ENCODE measurements at regions not wholly inside any gene's neighbourhood (a gene's known extent, or its start where the extent isn't known, plus 50 kb on each side); places are given as distances from the start of the nearest gene placed in this dataset.
"Not testable (repeated sequence)": the region's sequence is repeated elsewhere in the genome, so short reads cannot be mapped to it uniquely, and the experiment has no call there.

DNA sequence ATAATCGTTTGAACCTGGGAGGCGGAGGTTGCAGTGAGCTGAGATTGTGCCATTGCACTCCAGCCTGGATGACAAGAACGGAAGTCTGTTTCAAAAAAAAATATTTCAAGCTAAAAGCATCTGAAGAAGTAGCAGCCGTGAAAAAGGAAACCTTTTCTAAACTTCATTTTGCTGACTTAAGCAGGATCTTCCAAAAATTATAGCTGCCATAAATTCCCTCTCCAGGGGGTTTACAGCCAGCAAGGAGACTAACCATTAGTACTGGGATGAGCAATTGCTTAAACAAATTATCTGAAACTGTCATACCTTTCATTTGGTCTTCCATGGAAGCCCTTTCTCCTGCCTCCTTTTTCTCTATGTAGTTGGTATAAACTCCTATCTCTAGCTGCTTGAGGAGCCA, 69.9 kb upstream of the TSC22D1 start:
- Mint-ChIP-seq H3K36me3 (no peaks in the 10 kb centered on the region), H3K27ac (no peak overlapping the region), H3K4me3 (no peak overlapping the region), H3K27me3 (peaks cover 1% of the 10 kb centered on the region), H3K4me1 (peaks cover 3% of the 10 kb centered on the region), H3K9me3 (no peaks in the 10 kb centered on the region)

DNA sequence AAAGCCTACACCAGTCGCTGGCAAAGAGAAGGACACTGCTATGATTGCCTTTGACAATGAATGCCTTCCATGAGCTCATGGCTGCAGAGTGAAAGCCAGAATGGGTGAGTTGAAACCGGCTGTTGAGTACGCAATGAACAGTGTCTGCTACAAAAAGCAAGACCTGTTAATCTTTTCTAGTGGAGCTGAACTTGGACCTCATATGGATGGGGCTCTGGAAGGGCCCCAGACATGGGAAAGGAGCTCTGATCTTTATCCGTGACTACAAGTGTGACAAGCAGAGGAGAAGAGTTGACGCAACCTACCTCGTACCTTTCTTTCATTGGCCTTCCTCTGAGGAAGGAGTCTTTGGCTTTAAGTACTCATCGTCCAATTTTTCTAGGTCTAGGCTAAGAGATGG, 67.1 kb upstream of the TSC22D1 start:
- H3K27me3 Mint-ChIP-seq, result peaks cover 1% of the 10 kb centered on the region
- no peak overlapping the region for H3K4me3 Mint-ChIP-seq
- no peaks in the 10 kb centered on the region for H3K9me3 Mint-ChIP-seq
- H3K4me1 Mint-ChIP-seq, result no peaks in the 10 kb centered on the region
- no peak overlapping the region for H3K27ac Mint-ChIP-seq
- H3K36me3 Mint-ChIP-seq, result no peaks in the 10 kb centered on the region

DNA sequence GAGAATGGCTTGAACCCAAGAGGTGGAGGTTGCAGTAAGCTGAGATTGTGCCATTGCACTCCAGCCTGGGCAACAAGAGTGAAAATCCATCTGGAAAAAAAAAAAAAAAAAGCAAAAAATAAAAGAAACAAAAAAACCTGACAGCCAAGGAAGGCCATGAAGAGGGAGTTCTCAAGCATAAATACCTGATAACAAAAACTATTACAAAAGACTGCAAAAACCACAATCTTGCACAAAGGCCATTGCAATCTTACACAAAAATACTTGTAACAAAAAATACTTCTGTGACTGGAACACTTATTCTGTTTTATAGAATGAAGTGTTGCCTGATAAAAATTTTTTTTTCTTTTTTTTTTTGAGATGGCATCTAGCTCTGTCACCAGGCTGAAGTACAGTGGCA, 61.5 kb upstream of the TSC22D1 start:
- Mint-ChIP-seq H3K27me3 (no peaks in the 10 kb centered on the region), H3K4me3 (no peak overlapping the region), H3K27ac (no peak overlapping the region)

DNA sequence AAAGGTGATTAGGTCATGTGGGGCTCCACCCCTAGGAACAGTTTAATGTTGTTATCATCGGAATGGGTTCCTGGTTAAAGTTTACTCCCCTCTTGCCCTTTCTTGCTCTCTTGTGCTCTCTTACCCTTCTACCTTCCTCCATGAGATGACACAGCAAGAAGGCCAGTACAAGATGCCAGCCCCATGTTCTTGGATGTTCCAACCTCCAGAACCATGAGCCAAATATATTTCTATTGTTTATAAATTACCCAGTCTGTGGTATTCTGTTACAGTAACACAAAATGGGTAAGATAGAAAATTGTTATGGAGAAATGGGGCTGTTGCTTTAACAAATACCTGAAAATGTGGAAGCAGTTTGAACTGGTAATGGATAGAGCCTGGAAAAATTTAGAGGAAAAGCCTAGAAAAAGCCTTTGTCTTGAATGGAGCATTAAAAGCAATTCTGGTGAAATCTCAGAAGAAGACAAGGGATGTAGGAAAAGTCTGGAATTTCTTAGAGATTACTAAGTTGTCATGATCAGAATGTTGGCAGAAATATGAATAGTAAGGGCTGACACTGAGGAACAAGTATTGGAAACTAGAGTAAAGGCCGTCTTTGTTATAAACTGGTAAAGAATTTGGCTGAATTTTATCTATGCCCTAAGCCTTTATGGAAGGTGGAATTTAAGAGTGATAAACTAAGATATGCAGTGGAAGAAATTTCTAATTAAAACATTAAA, 53.5 kb upstream of the TSC22D1 start:
- no peak overlapping the region for H3K27ac Mint-ChIP-seq
- no peaks in the 10 kb centered on the region for H3K9me3 Mint-ChIP-seq
- peaks cover 10% of the 10 kb centered on the region for H3K27me3 Mint-ChIP-seq
- no peak overlapping the region for H3K4me3 Mint-ChIP-seq
- H3K4me1 Mint-ChIP-seq, result no peaks in the 10 kb centered on the region
- no peaks in the 10 kb centered on the region for H3K36me3 Mint-ChIP-seq

More for the DNA sequence above, 61.5 kb upstream of the TSC22D1 start:
- no peaks in the 10 kb centered on the region for H3K9me3 Mint-ChIP-seq
- H3K36me3 Mint-ChIP-seq, result no peaks in the 10 kb centered on the region
- no peaks in the 10 kb centered on the region for H3K4me1 Mint-ChIP-seq

DNA sequence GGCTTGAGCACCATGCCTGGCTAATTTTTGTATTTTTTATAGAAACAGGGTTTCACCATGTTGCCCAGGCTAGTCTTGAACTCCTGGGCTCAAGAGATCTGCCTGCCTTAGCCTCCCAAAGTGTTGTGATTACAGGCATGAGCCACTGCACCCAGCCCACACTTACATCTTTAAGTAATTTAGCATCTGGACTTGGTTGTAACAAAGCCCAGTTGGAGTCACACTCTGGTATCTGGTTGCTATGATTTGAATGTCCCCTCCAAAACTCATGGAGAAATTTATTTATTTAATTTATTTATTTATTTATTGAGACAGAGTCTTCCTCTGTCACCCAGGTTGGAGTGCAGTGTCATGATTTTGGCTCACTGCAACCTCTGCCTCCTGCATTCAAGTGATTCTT, 52.7 kb upstream of the TSC22D1 start:
- not testable (repeated sequence) for H3K9me3 Mint-ChIP-seq, H3K27ac Mint-ChIP-seq, H3K4me3 Mint-ChIP-seq, H3K36me3 Mint-ChIP-seq, H3K4me1 Mint-ChIP-seq
- peaks cover 12% of the 10 kb centered on the region for H3K27me3 Mint-ChIP-seq

DNA sequence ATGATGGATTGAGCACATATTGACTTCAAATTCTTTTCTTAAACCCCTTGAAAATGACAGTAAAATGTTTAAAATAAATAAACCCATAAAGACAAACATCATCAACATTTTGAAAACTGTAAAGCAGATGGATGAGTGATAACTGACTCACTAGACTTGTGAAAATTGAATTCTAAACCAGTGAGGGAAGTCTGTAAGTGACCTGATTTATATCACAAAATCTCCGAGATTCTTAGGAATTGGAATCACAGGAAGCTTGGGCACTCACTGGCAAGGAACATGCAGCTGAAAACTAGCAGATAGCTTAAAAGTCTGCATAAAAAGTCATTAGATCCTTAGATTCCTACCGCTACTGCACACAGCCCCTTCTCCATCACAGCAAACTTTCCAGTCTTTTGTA, 51.3 kb upstream of the TSC22D1 start:
- Mint-ChIP-seq H3K27ac (no peak overlapping the region), H3K36me3 (no peaks in the 10 kb centered on the region), H3K27me3 (peaks cover 12% of the 10 kb centered on the region), H3K4me1 (no peaks in the 10 kb centered on the region), H3K4me3 (no peak overlapping the region), H3K9me3 (no peaks in the 10 kb centered on the region)

DNA sequence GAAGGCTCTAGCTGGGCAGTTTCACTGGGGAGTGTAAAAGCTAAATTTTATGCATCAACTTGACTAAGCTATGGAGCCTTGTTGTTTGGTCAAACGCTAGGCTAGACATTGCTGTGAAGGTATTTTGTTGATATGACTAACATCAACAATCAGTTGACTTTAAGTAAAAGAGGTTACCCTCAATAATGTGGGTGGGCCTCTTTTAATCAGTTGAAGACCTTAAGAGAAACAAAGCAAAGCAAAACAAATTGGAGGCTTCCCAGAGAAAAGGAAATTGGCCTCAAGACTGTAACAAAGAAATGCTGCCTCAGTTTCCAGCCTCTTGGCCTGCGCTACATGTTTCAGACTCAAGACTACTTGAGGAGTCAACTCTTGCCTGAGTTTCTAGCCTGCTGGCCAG, 50.0 kb upstream of the TSC22D1 start:
- no peaks in the 10 kb centered on the region for H3K9me3 Mint-ChIP-seq
- no peak overlapping the region for H3K27ac Mint-ChIP-seq
- H3K4me3 Mint-ChIP-seq, result no peak overlapping the region
- H3K27me3 Mint-ChIP-seq, result peaks cover 12% of the 10 kb centered on the region
- H3K4me1 Mint-ChIP-seq, result no peaks in the 10 kb centered on the region
- H3K36me3 Mint-ChIP-seq, result no peaks in the 10 kb centered on the region
